ENCODE measurements at regions not wholly inside any gene's neighbourhood (a gene's known extent, or its start where the extent isn't known, plus 50 kb on each side); places are given as distances from the start of the nearest gene placed in this dataset.

DNA sequence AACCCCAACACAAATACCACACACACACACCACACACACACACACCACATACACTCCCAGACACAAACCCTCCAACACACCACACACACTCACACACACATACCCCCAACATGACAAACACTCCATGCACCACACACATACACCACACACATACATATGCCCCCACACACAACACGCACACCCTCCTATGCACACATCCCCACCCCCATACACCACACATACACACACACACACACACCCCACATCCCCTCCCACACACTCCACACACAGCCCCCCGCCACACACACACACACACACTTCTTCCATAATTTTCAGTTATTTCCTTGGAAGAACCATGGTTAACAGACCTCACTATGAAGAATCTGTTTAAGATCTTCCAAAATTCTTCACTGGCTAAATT, 173.5 kb upstream of the KCNIP4 start:
- intact Hi-C loops (cut with micrococcal nuclease): no loop called here

- intact Hi-C loops (cut with micrococcal nuclease): no loop called here
Measured at GRCh38 chr4:22115262-22115661, 166.7 kb upstream of the KCNIP4 start.

DNA sequence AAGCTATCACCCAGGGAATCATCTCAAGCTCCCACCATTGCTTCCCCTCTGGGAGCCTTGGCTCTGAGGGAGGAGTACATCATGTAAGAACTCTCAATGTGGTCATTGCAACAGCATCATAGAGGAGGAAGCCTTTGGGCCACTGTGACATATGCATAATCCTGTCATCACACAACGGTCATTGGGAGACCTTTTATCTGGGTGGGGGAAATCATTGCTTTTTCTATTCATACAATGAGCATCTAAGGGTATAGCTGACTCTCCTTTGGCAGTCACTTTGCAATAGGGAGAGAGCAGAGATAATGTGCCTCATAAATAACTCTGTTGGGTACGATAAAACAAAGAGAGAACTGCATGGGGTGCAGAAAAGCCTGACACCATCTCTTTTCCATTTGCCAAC, 155.2 kb upstream of the KCNIP4 start:
- intact Hi-C loops (cut with micrococcal nuclease): no loop called here

- intact Hi-C loops (cut with micrococcal nuclease): no loop called here
Measured at GRCh38 chr4:22099896-22100295, 151.3 kb upstream of the KCNIP4 start.

DNA sequence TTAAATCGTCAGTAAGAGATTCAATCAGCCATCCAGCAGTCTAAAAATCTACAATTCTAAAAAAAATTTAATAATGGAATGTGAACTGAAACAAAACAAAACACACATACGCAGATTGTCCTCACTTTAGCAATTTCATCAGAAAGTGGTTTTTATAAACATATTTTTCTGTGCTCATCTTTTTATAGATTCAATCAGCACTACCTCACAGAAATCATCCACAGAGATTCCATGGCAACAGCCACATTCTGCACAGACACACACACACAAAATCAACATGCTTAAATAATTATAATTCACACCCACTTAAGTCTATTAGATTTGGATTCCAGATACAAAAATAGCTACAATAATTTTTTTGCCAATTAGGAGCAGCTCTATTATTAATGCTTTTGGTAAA, 149.0 kb upstream of the KCNIP4 start:
- intact Hi-C loops (cut with micrococcal nuclease): no loop called here

DNA sequence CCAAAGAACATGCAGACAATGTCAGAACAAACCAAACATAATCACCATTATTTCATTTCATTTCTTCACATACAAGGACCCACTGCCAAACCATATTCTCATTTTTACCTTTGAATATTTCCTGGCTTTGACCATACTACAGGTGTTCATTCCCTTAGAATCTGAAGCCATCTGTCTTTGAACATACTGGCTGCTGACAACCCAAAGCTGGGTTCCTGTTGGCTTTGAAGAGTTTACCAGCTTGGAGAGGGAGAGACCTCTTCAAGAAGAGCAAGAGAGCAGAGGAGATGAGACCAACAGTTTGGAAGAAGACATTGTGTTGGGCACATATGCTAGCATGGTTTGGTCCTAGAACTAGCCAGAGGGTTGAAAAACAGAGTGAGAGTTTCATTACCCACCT, 145.6 kb upstream of the KCNIP4 start:
- intact Hi-C loops (cut with micrococcal nuclease): no loop called here

- intact Hi-C loops (cut with micrococcal nuclease): no loop called here
Measured at GRCh38 chr4:22093126-22093525, 144.6 kb upstream of the KCNIP4 start.

DNA sequence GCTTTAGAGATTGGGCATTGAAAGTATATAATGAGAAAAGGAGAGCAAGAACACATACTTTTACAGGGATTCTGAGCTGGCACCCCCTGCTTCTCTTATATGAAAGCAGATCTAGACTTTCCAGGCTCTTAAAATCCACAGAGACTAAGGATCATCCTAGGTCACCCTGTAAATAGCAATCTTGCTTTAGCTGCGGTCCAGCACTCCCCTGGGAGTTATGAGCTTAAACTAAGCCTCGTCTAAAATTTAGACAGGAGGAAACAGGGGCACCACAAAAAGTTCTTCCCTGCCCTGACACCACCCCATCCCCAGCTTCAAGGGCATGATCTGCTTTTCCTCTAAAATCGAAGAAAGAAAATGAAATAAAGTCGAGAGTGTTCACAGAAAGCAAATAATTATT, 143.3 kb upstream of the KCNIP4 start:
- intact Hi-C loops (cut with micrococcal nuclease): no loop called here

DNA sequence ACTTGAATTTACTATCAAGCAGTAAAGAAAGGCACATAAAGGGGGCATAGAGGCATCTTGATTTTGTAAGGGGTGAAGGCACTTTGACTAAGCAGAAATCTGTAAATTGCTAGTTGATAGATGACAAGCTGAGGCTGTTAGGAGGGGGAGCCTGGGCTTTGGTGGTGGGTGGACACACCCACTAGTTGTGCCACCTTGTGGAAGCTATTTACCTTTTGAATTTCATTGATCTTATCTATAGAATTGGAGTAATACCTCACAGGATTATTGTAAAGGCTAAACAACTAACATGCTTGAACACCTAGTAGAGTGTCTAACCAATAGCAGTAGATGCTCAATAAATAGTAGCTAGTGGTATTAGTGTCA, 142.8 kb upstream of the KCNIP4 start:
- intact Hi-C loops (cut with micrococcal nuclease): no loop called here

DNA sequence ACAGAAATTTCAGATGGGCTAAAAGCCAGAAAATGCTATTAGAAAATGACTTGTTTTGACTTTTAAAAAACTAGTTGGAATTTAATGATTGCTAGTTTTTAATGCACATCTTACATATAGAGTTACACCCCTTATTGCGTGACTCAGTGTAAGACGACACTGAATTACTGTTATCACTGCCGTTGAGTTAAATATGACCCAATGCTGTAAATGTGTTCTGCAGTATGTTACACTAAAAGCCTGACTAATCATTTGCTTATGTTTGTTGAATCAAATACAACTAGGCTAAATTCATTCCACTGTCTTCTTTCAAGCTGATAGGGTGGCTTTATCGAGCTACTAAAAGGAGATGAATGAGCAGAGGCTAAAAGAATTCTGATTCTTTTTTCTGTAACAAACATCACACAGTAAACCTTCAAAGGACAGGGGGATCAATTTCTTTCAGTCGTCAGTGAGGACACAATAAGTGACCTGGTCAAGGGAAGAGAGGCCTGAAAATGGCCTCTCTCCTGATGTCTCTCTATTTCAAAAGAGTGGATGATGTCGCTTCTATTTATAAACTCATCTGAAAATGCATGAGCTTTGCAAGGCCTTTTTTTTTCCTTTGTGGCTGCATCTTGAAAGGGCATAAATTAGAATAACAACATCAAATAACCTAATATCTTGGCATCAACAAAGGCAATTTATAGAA, 142.2 kb upstream of the KCNIP4 start:
- intact Hi-C loops (cut with micrococcal nuclease): no loop called here

- intact Hi-C loops (cut with micrococcal nuclease): no loop called here
Measured at GRCh38 chr4:22077571-22077970, 129.0 kb upstream of the KCNIP4 start.

DNA sequence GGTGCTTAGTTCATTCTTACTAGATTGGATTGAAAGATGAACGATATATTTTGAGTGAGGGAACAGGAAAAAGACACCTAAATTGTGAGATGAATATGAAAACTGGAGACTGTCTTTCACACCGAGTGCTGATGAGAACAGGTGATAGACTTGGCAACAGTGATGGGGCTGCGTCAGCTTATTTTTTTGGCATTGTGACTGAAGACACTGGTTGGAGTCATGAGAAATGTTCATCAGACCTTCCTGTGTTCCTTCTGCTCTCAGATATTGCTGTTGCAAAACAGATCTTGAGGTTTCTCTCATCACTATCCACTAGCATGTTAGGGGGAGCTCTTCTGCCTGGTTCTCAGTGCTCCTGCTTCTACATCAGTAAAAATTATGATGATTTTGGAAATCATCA, 124.2 kb upstream of the KCNIP4 start:
- intact Hi-C loops (cut with micrococcal nuclease): no loop called here

DNA sequence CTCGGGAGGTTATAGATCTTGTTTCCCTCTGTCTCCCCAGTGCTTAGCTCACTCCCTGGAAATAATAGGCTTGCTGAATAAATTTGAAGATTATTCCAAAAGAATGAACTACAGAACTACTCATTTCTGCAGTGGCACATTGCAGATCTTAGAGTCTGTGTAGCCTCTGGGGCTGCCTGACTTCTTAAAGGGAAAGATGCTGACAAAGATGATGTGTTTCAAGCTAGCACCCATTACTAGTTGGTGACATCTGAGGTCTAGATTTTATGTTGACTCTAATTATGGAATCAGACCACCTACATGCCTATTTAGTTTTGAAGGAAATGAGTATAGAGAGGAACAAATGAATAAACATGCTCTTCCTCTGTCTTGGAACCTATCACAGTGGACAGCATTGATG, 123.7 kb upstream of the KCNIP4 start:
- intact Hi-C loops (cut with micrococcal nuclease): no loop called here

GRCh38 chr4:22071749-22072148, 123.2 kb upstream of the KCNIP4 start:
- intact Hi-C loops (cut with micrococcal nuclease): no loop called here

DNA sequence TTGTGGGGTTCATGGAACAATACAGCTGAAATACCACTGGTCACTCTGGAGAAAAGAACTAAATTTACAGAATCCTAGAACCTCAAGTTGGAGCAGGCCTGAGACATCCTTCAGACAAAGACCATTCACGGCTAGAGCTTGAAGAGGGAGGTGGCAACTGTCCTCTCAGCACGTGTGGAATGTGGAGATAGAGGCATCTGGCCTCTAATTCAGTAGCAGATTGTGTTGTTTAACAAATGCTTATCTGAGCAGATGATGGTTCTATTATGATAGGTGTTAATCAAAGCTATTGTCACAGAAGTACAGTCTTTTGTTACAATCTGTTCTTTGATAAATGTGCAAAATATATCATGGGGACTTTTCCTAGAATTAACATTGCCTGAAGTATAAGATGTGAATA, 121.7 kb upstream of the KCNIP4 start:
- intact Hi-C loops (cut with micrococcal nuclease): no loop called here

DNA sequence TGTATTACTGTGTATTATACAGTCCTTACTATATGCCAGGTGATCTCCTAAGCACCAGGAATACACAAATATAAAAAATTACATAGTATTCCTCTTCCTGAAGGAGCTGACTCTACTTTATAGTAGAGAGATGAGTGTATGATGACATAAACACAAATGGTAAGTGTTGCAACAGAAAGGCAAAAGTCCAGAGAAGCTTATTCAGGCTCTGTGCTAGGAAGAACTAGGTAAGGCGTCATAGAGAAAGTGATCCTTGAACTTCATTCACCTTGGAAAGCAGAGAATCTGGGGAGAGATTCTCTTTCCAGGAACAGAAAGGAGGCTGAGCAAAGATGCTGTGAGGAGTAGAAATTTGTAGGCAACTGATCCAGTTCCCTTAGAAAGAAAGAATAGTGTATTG, 115.0 kb upstream of the KCNIP4 start:
- intact Hi-C loops (cut with micrococcal nuclease): no loop called here

DNA sequence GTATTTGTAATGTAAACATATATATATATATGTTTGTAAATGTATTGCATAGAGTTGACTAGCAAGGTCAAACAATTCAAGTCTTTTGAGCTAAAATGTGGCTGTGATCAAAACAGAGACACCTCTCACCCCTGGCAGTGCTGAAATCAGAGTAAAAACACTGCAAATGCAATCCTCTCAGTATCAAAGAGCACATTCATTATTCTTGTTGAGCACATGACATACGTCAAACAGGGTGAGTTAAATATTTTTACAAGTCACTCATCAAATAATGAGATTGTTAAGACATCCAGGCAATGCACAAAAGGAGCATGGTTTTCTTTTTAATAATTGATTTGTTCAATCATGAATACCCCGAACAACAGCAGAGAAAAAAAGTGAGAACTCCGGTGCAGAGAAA, 114.1 kb upstream of the KCNIP4 start:
- intact Hi-C loops (cut with micrococcal nuclease): no loop called here

DNA sequence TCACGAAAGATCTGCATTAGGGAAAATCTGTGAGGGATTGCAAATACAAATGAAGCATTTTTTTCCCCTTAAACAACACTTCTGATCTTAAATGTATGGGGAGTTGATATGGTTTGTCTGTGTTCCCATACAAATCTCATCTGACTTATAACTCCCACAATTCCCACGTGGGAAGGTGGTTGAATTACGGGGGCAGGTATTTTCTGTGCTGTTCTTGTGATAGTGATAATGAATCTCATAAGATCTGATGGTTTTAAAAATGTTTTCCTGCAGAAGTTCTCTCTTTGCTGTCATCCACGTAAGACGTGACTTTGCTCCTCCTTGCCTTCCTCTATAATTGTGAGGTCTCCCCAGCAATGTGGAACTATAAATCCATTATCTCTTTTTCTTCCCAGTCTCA, 107.4 kb upstream of the KCNIP4 start:
- intact Hi-C loops (cut with micrococcal nuclease): no loop called here

DNA sequence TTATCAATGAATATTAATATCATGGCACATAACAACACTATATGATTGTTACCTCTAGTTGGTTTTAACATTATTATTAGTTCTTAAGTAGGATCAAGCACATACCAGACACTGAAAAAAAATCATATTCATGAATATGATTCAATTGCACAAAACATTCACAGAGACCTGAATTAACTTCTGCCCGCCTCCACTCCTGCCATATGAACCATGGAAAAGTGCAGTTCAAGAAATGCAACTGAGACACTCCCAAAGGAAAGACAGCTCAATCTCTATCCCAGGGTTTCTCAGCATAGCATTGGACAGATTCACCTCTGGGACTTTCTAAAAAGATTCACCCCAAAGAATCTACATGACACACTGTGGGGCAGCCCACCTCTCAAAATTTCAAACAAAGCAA, 103.5 kb upstream of the KCNIP4 start:
- intact Hi-C loops (cut with micrococcal nuclease): no loop called here

- intact Hi-C loops (cut with micrococcal nuclease): no loop called here
Measured at GRCh38 chr4:22048323-22048722, 99.8 kb upstream of the KCNIP4 start.

GRCh38 chr4:22047793-22048192, 99.2 kb upstream of the KCNIP4 start:
- intact Hi-C loops (cut with micrococcal nuclease): no loop called here

DNA sequence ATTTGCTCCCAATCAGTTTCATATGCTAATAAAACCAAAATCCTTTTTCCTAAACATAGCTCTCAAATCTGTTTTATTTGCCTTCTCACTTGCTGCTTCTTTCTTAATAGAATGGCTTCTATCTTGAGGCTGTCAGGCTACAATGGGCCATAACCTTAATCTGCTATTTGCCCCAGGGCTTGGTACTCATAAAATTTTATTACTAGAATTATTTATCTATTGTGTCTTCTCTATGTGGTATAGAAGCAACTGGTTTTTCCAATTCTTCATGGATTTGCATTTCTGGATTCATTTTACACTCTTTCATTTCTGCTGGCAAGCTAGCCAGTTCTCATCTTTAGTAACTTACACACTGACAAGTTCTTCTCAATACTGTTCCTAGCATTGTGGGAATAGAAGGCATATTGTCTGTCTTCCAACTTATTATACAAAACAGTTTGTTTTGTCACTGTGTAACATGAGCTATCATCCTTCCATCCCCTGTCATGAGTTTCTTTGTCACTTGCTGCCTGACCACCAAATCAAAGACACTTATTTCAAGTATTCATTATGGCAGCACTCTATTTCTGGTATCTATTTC, 96.6 kb upstream of the KCNIP4 start:
- intact Hi-C loops (cut with micrococcal nuclease): no loop called here

GRCh38 chr4:22031423-22031822, 82.9 kb upstream of the KCNIP4 start:
- intact Hi-C loops (cut with micrococcal nuclease): no loop called here

DNA sequence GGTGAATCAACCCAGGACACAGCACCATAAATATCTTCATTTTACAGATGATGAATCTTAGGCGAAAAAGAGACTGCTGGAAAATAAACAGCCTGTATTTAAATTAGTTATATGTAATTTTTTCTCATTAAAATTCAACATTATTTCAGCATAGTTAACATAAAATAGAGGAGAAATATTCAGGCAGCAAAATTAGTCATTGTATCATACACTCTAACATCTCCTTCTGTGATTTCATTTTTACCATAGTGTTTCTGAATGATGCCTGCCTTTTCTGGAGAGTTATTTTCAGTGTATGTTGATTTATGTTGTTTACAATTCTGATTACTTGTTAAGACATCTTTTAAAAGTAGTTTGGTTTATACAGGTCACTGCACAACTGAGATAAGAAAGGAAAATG, 82.3 kb upstream of the KCNIP4 start:
- intact Hi-C loops (cut with micrococcal nuclease): no loop called here

Measured in T-helper 1 cell treated with Interleukin-12 subunit alpha and Interleukin-12 subunit beta and Interleukin-4 antibody, amounts not matched to agents 30 ng/mL and 1 ng/mL, for 36 hours (primary cell).